Activated CD4-positive, CD25-positive, alpha-beta regulatory T cell treated with anti-CD3 and anti-CD28 coated beads, Interleukin-2, amount 50 U/mL, for 24 hours (primary cell): ENCODE measurements at regions not wholly inside any gene's neighbourhood (a gene's known extent, or its start where the extent isn't known, plus 50 kb on each side); places are given as distances from the start of the nearest gene placed in this dataset.
"Not testable (repeated sequence)": the region's sequence is repeated elsewhere in the genome, so short reads cannot be mapped to it uniquely, and the experiment has no call there.

Source experiments
- ATAC-seq, 2 donors: fragments of 150-1000 bp; cut with Tn5 transposase; one replicate each; pipeline ENCODE4 v1.10.0; 2021; ENCODE audit warnings: mild to moderate bottlenecking in 1 of 2, moderate library complexity in 1 of 2

- ATAC-seq, result no peak
Measured at GRCh38 chr1:70556541-70556940, 145.5 kb downstream of the CTH start.

- ATAC-seq, result no peak
Measured at GRCh38 chr1:70567167-70567566, 156.1 kb downstream of the CTH start.

- no peak for ATAC-seq
Measured at GRCh38 chr1:70571191-70571590, 160.1 kb downstream of the CTH start.

GRCh38 chr1:70573317-70573843 lies 162.3 kb downstream of the CTH start:
- no peak for ATAC-seq

- no peak for ATAC-seq
Measured at GRCh38 chr1:70581661-70582060, 170.6 kb downstream of the CTH start.

GRCh38 chr1:70583522-70583921 lies 172.5 kb downstream of the CTH start:
- no peak for ATAC-seq

GRCh38 chr1:70586046-70586445 lies 175.0 kb downstream of the CTH start:
- ATAC-seq, result no peak

GRCh38 chr1:70587872-70588366 lies 176.9 kb downstream of the CTH start:
- ATAC-seq, result no peak

- not testable (repeated sequence) for ATAC-seq
Measured at GRCh38 chr1:70593551-70593950, 182.5 kb downstream of the CTH start.

- ATAC-seq, result no peak
Measured at GRCh38 chr1:70608815-70609214, 197.7 kb downstream of the CTH start.

- ATAC-seq, result not testable (repeated sequence)
Measured at GRCh38 chr1:70610164-70610563, 199.1 kb downstream of the CTH start.

- no peak for ATAC-seq
Measured at GRCh38 chr1:70616946-70617345, 205.9 kb downstream of the CTH start.

GRCh38 chr1:70617728-70618127 lies 206.7 kb downstream of the CTH start:
- no peak for ATAC-seq

- ATAC-seq, result no peak
Measured at GRCh38 chr1:70627910-70628309, 216.8 kb downstream of the CTH start.

- no peak for ATAC-seq
Measured at GRCh38 chr1:70628973-70629372, 217.9 kb downstream of the CTH start.

GRCh38 chr1:70633004-70633403 lies 221.9 kb downstream of the CTH start:
- ATAC-seq, result no peak

- ATAC-seq, result no peak
Measured at GRCh38 chr1:70635868-70636267, 224.8 kb downstream of the CTH start.

GRCh38 chr1:70641868-70642267 lies 230.8 kb downstream of the CTH start:
- ATAC-seq, result no peak

GRCh38 chr1:70656361-70656760 lies 245.3 kb downstream of the CTH start:
- ATAC-seq, result no peak

- no peak for ATAC-seq
Measured at GRCh38 chr1:70659891-70660290, 248.8 kb downstream of the CTH start.

GRCh38 chr1:70666381-70667140 lies 255.5 kb downstream of the CTH start:
- no peak for ATAC-seq

- no peak for ATAC-seq
Measured at GRCh38 chr1:70667494-70668170, 256.6 kb downstream of the CTH start.

- ATAC-seq, result no peak
Measured at GRCh38 chr1:70671006-70671405, 259.9 kb downstream of the CTH start.

- no peak for ATAC-seq
Measured at GRCh38 chr1:70672442-70672888, 261.4 kb downstream of the CTH start.
